D721Med (cell line): ENCODE measurements at regions not wholly inside any gene's neighbourhood (a gene's known extent, or its start where the extent isn't known, plus 50 kb on each side); places are given as distances from the start of the nearest gene placed in this dataset.

ENCODE experiments used
- DNase-seq: peaks from one replicate; pipeline ENCODE4 v3.0.0; 2011; ENCODE audit warnings: low spot score; ENCODE audit not compliant: insufficient read length
- FAIRE-seq: peaks from 2 replicates; lab custom pipeline; 2011; peaks lifted over from hg19 to GRCh38; lab: Jason Lieb, UNC
- TF ChIP-seq, protein P1 (sequence below): IDR thresholded peaks from 2 replicates; pipeline ENCODE4 v1.5.1; 2012; ENCODE audit warnings: mild to moderate bottlenecking, control low read depth; ENCODE audit not compliant: insufficient read depth; ENCODE audit errors: missing control alignments

DNA sequence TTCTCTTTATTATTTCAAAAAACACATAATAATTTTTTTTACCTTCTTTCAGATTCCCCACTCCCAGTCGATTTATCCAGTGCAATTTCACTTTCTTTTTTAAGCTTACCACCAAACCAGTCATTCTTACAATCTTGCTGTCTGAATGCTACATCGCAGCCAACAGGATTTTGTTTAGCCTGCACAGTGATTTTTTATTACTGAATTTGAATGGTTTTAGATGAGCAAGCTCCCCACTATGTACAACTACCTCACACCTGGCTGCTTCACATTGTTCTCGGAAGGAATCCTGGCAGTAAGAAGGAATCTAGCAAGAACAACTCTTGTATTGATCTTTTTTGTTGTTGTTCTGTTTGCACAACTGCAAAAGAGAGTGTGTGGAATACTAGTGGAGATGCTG is 668.1 kb upstream of the WWC1 start:
- TF ChIP-seq, protein P1, sequence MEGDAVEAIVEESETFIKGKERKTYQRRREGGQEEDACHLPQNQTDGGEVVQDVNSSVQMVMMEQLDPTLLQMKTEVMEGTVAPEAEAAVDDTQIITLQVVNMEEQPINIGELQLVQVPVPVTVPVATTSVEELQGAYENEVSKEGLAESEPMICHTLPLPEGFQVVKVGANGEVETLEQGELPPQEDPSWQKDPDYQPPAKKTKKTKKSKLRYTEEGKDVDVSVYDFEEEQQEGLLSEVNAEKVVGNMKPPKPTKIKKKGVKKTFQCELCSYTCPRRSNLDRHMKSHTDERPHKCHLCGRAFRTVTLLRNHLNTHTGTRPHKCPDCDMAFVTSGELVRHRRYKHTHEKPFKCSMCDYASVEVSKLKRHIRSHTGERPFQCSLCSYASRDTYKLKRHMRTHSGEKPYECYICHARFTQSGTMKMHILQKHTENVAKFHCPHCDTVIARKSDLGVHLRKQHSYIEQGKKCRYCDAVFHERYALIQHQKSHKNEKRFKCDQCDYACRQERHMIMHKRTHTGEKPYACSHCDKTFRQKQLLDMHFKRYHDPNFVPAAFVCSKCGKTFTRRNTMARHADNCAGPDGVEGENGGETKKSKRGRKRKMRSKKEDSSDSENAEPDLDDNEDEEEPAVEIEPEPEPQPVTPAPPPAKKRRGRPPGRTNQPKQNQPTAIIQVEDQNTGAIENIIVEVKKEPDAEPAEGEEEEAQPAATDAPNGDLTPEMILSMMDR: no peak
- FAIRE-seq: no peak
- no peak for DNase-seq

DNA sequence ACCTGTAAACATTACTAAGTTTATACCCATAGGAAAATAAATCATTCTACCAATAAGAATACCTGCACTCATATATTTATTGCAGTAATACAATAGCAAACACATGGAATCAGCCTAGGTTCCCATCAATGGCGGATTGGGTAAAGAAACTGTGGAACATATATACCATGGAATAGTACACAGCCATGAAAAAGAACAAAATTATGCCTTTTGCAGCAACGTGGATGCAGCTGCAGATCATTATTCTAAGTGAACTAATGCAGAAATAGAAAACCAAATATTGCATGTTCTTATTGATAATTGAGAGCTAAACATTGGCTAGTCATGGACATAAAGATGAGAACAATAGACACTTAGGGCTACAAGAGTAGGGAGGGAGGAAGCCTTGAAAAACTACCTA is 667.4 kb upstream of the WWC1 start:
- FAIRE-seq (no peak), DNase-seq (no peak)
- TF ChIP-seq, protein P1: no peak

- DNase-seq (no peak), FAIRE-seq (no peak)
- TF ChIP-seq, protein P1: no peak
Observed at GRCh38 chr5:167626341-167627123, 664.9 kb upstream of the WWC1 start.

DNA sequence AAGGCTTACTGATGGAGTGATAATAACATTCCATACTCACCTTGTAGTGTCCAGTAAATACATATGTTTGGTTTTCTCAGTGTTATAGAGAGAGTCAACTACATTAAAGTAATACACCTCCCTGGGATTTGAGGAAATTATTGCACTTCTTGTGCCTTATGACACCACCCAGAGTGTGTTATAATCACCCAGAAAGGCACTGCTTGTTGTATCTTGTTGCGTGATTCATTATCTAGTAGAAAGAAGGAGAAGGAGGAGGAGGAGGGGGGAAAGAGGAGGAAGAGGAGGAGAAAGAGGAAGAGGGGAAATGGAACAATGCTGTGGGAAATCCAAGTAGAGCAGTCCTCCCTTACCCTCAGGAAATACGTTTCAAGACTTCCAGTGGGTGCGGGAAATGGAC is 661.8 kb upstream of the WWC1 start:
- DNase-seq (no peak), FAIRE-seq (no peak)
- TF ChIP-seq, protein P1: no peak

DNA sequence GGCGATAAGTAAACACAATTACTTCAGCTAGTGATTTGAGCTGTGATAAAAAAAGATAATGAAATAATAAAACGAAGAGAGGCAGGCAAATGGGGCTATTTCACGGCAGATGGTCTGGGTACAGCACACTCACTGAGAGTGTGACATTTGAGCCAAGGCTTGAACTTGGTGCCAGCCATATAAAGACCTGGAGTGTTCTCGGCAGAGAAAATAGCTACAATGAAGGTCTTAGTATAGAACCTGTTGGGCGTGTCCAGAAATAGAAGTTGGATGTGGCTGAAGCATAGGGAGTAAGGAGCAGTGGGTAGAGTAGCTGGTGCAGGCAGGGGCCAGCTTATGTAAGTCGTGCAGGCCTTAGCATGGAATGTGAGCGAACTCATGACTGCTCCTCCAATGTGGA is 660.3 kb upstream of the WWC1 start:
- FAIRE-seq: no peak
- TF ChIP-seq, protein P1: no peak

GRCh38 chr5:167633114-167633513 is 658.3 kb upstream of the WWC1 start:
- DNase-seq: no peak
- FAIRE-seq: no peak

More for the DNA sequence above, 660.3 kb upstream of the WWC1 start:
- no peak for DNase-seq

More at GRCh38 chr5:167633114-167633513, 658.3 kb upstream of the WWC1 start:
- TF ChIP-seq, protein P1: no peak
